ES-I3 (cell line): ENCODE measurements at regions not wholly inside any gene's neighbourhood (a gene's known extent, or its start where the extent isn't known, plus 50 kb on each side); places are given as distances from the start of the nearest gene placed in this dataset.
"Not testable (repeated sequence)": the region's sequence is repeated elsewhere in the genome, so short reads cannot be mapped to it uniquely, and the experiment has no call there.

Experiments used
- H3K36me3 ChIP-seq: 2 replicates; pipeline ENCODE4 v1.6.1; 2013; ENCODE audit warnings: mild to moderate bottlenecking, low read length, control low read depth, moderate library complexity; ENCODE audit not compliant: insufficient read depth
- H3K4me1 ChIP-seq: 2 replicates; pipeline ENCODE4 v1.6.1; 2013; ENCODE audit warnings: mild to moderate bottlenecking, control low read depth, low read length; ENCODE audit not compliant: insufficient read depth
- H3K9ac ChIP-seq: 2 replicates; pipeline ENCODE4 v1.6.1; 2013; ENCODE audit warnings: low read depth, mild to moderate bottlenecking, low read length, moderate library complexity
- H3K9me3 ChIP-seq: 2 replicates; pipeline ENCODE4 v1.6.1; 2013; ENCODE audit warnings: mild to moderate bottlenecking, low read length, moderate library complexity; ENCODE audit not compliant: control insufficient read depth, insufficient read depth

GRCh38 chr4:107351196-107351595 lies 315.1 kb upstream of the DKK2 start:
- Histone ChIP-seq H3K9me3 (no peaks in the 10 kb centered on the region), H3K9ac (no peak overlapping the region), H3K4me1 (peaks cover 15% of the 10 kb centered on the region), H3K36me3 (no peaks in the 10 kb centered on the region)

GRCh38 chr4:107349732-107350131 lies 313.6 kb upstream of the DKK2 start:
- peaks cover 15% of the 10 kb centered on the region for H3K4me1 ChIP-seq
- no peaks in the 10 kb centered on the region for H3K9me3 ChIP-seq
- no peaks in the 10 kb centered on the region for H3K36me3 ChIP-seq
- H3K9ac ChIP-seq = no peak overlapping the region

- H3K9me3 ChIP-seq = no peaks in the 10 kb centered on the region
- H3K9ac ChIP-seq = 0 out of 2 replicates have a peak overlapping the region, but pooled peaks have one; percentile 5
- peaks cover 15% of the 10 kb centered on the region for H3K4me1 ChIP-seq
- H3K36me3 ChIP-seq = no peaks in the 10 kb centered on the region
Observed at GRCh38 chr4:107349266-107349665, 313.2 kb upstream of the DKK2 start.

GRCh38 chr4:107348188-107349050 lies 312.3 kb upstream of the DKK2 start:
- H3K36me3 ChIP-seq = no peaks in the 10 kb centered on the region
- H3K9me3 ChIP-seq = no peaks in the 10 kb centered on the region
- no peak overlapping the region for H3K9ac ChIP-seq
- peaks cover 15% of the 10 kb centered on the region for H3K4me1 ChIP-seq

GRCh38 chr4:107333518-107333917 lies 297.4 kb upstream of the DKK2 start:
- Histone ChIP-seq H3K9me3 (peaks cover 8% of the 10 kb centered on the region), H3K4me1 (no peaks in the 10 kb centered on the region), H3K9ac (no peak overlapping the region), H3K36me3 (no peaks in the 10 kb centered on the region)

- peaks cover 12% of the 10 kb centered on the region for H3K9me3 ChIP-seq
- not testable (repeated sequence) for H3K9ac ChIP-seq, H3K4me1 ChIP-seq, H3K36me3 ChIP-seq
Observed at GRCh38 chr4:107332656-107333055, 296.5 kb upstream of the DKK2 start.

- Histone ChIP-seq H3K36me3 (no peaks in the 10 kb centered on the region), H3K9me3 (peaks cover 12% of the 10 kb centered on the region), H3K9ac (no peak overlapping the region), H3K4me1 (no peaks in the 10 kb centered on the region)
Observed at GRCh38 chr4:107330916-107331315, 294.8 kb upstream of the DKK2 start.

- no peaks in the 10 kb centered on the region for H3K36me3 ChIP-seq
- H3K9me3 ChIP-seq = no peaks in the 10 kb centered on the region
- peaks cover 3% of the 10 kb centered on the region; the same call in 1 of the 2 replicates for H3K4me1 ChIP-seq
- H3K9ac ChIP-seq = no peak overlapping the region
Observed at GRCh38 chr4:107319386-107319785, 283.3 kb upstream of the DKK2 start.

GRCh38 chr4:107318078-107318477 lies 282.0 kb upstream of the DKK2 start:
- Histone ChIP-seq H3K9me3 (no peaks in the 10 kb centered on the region), H3K36me3 (no peaks in the 10 kb centered on the region), H3K4me1 (peaks cover 3% of the 10 kb centered on the region; the same call in 1 of the 2 replicates), H3K9ac (no peak overlapping the region)

GRCh38 chr4:107317611-107318010 lies 281.5 kb upstream of the DKK2 start:
- H3K9ac ChIP-seq = no peak overlapping the region
- H3K4me1 ChIP-seq = peaks cover 3% of the 10 kb centered on the region; the same call in 1 of the 2 replicates
- no peaks in the 10 kb centered on the region for H3K36me3 ChIP-seq
- H3K9me3 ChIP-seq = no peaks in the 10 kb centered on the region

- Histone ChIP-seq H3K9ac (no peak overlapping the region), H3K36me3 (no peaks in the 10 kb centered on the region), H3K9me3 (no peaks in the 10 kb centered on the region), H3K4me1 (peaks cover 3% of the 10 kb centered on the region; the same call in 1 of the 2 replicates)
Observed at GRCh38 chr4:107315584-107315983, 279.5 kb upstream of the DKK2 start.

GRCh38 chr4:107314156-107314555 lies 278.0 kb upstream of the DKK2 start:
- H3K4me1 ChIP-seq = peaks cover 3% of the 10 kb centered on the region; the same call in 1 of the 2 replicates
- H3K9ac ChIP-seq = no peak overlapping the region
- no peaks in the 10 kb centered on the region for H3K9me3 ChIP-seq
- no peaks in the 10 kb centered on the region for H3K36me3 ChIP-seq

- Histone ChIP-seq H3K4me1 (no peaks in the 10 kb centered on the region), H3K9me3 (no peaks in the 10 kb centered on the region), H3K36me3 (no peaks in the 10 kb centered on the region), H3K9ac (no peak overlapping the region)
Observed at GRCh38 chr4:107312366-107312765, 276.3 kb upstream of the DKK2 start.

- Histone ChIP-seq H3K9ac (no peak overlapping the region), H3K9me3 (no peaks in the 10 kb centered on the region), H3K4me1 (no peaks in the 10 kb centered on the region), H3K36me3 (no peaks in the 10 kb centered on the region)
Observed at GRCh38 chr4:107304699-107305286, 268.7 kb upstream of the DKK2 start.

GRCh38 chr4:107299646-107300045 lies 263.5 kb upstream of the DKK2 start:
- no peaks in the 10 kb centered on the region for H3K36me3 ChIP-seq
- H3K4me1 ChIP-seq = no peaks in the 10 kb centered on the region
- H3K9me3 ChIP-seq = peaks cover 4% of the 10 kb centered on the region; the same call in 1 of the 2 replicates
- H3K9ac ChIP-seq = no peak overlapping the region
